ENCODE measurements at regions not wholly inside any gene's neighbourhood (a gene's known extent, or its start where the extent isn't known, plus 50 kb on each side); places are given as distances from the start of the nearest gene placed in this dataset.

GRCh38 chr3:177429079-177429478, 231.8 kb upstream of the TBL1XR1 start:
- TF ChIP-seq, protein P1, sequence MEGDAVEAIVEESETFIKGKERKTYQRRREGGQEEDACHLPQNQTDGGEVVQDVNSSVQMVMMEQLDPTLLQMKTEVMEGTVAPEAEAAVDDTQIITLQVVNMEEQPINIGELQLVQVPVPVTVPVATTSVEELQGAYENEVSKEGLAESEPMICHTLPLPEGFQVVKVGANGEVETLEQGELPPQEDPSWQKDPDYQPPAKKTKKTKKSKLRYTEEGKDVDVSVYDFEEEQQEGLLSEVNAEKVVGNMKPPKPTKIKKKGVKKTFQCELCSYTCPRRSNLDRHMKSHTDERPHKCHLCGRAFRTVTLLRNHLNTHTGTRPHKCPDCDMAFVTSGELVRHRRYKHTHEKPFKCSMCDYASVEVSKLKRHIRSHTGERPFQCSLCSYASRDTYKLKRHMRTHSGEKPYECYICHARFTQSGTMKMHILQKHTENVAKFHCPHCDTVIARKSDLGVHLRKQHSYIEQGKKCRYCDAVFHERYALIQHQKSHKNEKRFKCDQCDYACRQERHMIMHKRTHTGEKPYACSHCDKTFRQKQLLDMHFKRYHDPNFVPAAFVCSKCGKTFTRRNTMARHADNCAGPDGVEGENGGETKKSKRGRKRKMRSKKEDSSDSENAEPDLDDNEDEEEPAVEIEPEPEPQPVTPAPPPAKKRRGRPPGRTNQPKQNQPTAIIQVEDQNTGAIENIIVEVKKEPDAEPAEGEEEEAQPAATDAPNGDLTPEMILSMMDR (IDR thresholded peaks at IDR 0.05; ENCODE audit: extremely low read depth in 1 of 2, insufficient read depth in 1 of 2, low read depth in 1 of 2, low read length in 2 of 2): no peak
- TF ChIP-seq EZH2 (IDR thresholded peaks at IDR 0.05; ENCODE audit: borderline replicate concordance, low read depth, low read length, severe bottlenecking): no peak
- TF ChIP-seq, protein P2, sequence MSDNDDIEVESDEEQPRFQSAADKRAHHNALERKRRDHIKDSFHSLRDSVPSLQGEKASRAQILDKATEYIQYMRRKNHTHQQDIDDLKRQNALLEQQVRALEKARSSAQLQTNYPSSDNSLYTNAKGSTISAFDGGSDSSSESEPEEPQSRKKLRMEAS (IDR thresholded peaks at IDR 0.05; ENCODE audit: insufficient read depth, insufficient read length): no peak
- TF ChIP-seq POLR2A (IDR thresholded peaks at IDR 0.05; ENCODE audit: low read depth, low read length): no peak
- TF ChIP-seq POLR2AphosphoS5 (IDR thresholded peaks at IDR 0.05; ENCODE audit: insufficient read depth, low read depth, low read length): no peak
- TF ChIP-seq JUN (IDR thresholded peaks at IDR 0.05; ENCODE audit: borderline replicate concordance, insufficient read depth, insufficient read length, low read depth): no peak
- TF ChIP-seq GATA2 (IDR thresholded peaks at IDR 0.05; ENCODE audit: insufficient read depth, insufficient read length, low read depth, low read length): no peak
